T-helper 17 cell (primary cell): ENCODE measurements at regions not wholly inside any gene's neighbourhood (a gene's known extent, or its start where the extent isn't known, plus 50 kb on each side); places are given as distances from the start of the nearest gene placed in this dataset.
"Not testable (repeated sequence)": the region's sequence is repeated elsewhere in the genome, so short reads cannot be mapped to it uniquely, and the experiment has no call there.

Source experiments
- ATAC-seq: fragments of 150-1000 bp; cut with Tn5 transposase; 2 replicates; pipeline ENCODE4 v1.10.0; 2021; ENCODE audit warnings: mild to moderate bottlenecking, moderate library complexity
- DNase-seq, 3 donors: peaks; one replicate each; pipeline versions ENCODE4 v3.0.0 to v3.0.0-alpha.2; 2020 to 2021
- H3K9me3 ChIP-seq: one replicate; pipeline ENCODE4 v1.7.0; 2013; ENCODE audit warnings: low read length, mild to moderate bottlenecking; ENCODE audit not compliant: control insufficient read depth, poor library complexity, severe bottlenecking
- H3K27ac Mint-ChIP-seq: one replicate; pipeline ENCODE4 v1.8.0; 2022; ENCODE audit warnings: mild to moderate bottlenecking, moderate library complexity, mixed read lengths
- H3K27me3 Mint-ChIP-seq: one replicate; pipeline ENCODE4 v1.8.0; 2022; ENCODE audit warnings: mixed read lengths
- H3K36me3 Mint-ChIP-seq: one replicate; pipeline ENCODE4 v1.8.0; 2022; ENCODE audit warnings: low read depth, mixed read lengths
- H3K4me1 Mint-ChIP-seq: one replicate; pipeline ENCODE4 v1.8.0; 2022; ENCODE audit warnings: mild to moderate bottlenecking, mixed read lengths
- H3K4me3 Mint-ChIP-seq: one replicate; pipeline ENCODE4 v1.8.0; 2022; ENCODE audit warnings: mild to moderate bottlenecking, moderate library complexity, mixed read lengths

GRCh38 chrY:12212394-12212793, 488.6 kb upstream of the USP9Y start:
- H3K27me3 Mint-ChIP-seq: no peaks in the 10 kb centered on the region
- H3K9me3 ChIP-seq: no peaks in the 10 kb centered on the region
- no peak overlapping the region for H3K4me3 Mint-ChIP-seq
- H3K36me3 Mint-ChIP-seq: peaks cover 4% of the 10 kb centered on the region
- DNase-seq (no peak), ATAC-seq (no peak)
- H3K27ac Mint-ChIP-seq: no peak overlapping the region
- H3K4me1 Mint-ChIP-seq: peaks cover 2% of the 10 kb centered on the region

GRCh38 chrY:12215564-12216022, 485.4 kb upstream of the USP9Y start:
- DNase-seq: no peak

GRCh38 chrY:12230921-12231320, 470.1 kb upstream of the USP9Y start:
- H3K9me3 ChIP-seq: no peaks in the 10 kb centered on the region
- Mint-ChIP-seq H3K36me3 (no peaks in the 10 kb centered on the region), H3K27ac (no peak overlapping the region), H3K4me1 (no peaks in the 10 kb centered on the region), H3K27me3 (no peaks in the 10 kb centered on the region), H3K4me3 (no peak overlapping the region)
- ATAC-seq: no peak
- no peak for DNase-seq

More at GRCh38 chrY:12215564-12216022, 485.4 kb upstream of the USP9Y start:
- H3K4me3 Mint-ChIP-seq: peak overlapping the region; percentile 8
- no peaks in the 10 kb centered on the region for H3K9me3 ChIP-seq
- H3K36me3 Mint-ChIP-seq: peaks cover 6% of the 10 kb centered on the region
- no peak overlapping the region for H3K27ac Mint-ChIP-seq
- peak; percentile 59 for ATAC-seq
- H3K4me1 Mint-ChIP-seq: peaks cover 2% of the 10 kb centered on the region
- H3K27me3 Mint-ChIP-seq: no peaks in the 10 kb centered on the region

GRCh38 chrY:12236399-12236798, 464.6 kb upstream of the USP9Y start:
- H3K36me3 Mint-ChIP-seq: no peaks in the 10 kb centered on the region
- H3K4me3 Mint-ChIP-seq: no peak overlapping the region
- H3K9me3 ChIP-seq: no peaks in the 10 kb centered on the region
- no peaks in the 10 kb centered on the region for H3K4me1 Mint-ChIP-seq
- ATAC-seq (no peak), DNase-seq (no peak)
- no peak overlapping the region for H3K27ac Mint-ChIP-seq
- H3K27me3 Mint-ChIP-seq: no peaks in the 10 kb centered on the region

GRCh38 chrY:12240326-12240725, 460.7 kb upstream of the USP9Y start:
- not testable (repeated sequence) for H3K27ac Mint-ChIP-seq, ATAC-seq, H3K9me3 ChIP-seq, DNase-seq, H3K4me1 Mint-ChIP-seq, H3K36me3 Mint-ChIP-seq, H3K27me3 Mint-ChIP-seq, H3K4me3 Mint-ChIP-seq

GRCh38 chrY:12244146-12244545, 456.9 kb upstream of the USP9Y start:
- no peaks in the 10 kb centered on the region for H3K9me3 ChIP-seq
- ATAC-seq: no peak
- no peak overlapping the region for H3K27ac Mint-ChIP-seq
- no peak overlapping the region for H3K4me3 Mint-ChIP-seq
- no peak for DNase-seq
- no peaks in the 10 kb centered on the region for H3K4me1 Mint-ChIP-seq
- H3K36me3 Mint-ChIP-seq: no peaks in the 10 kb centered on the region
- no peaks in the 10 kb centered on the region for H3K27me3 Mint-ChIP-seq

- H3K4me1 Mint-ChIP-seq: peaks cover 2% of the 10 kb centered on the region
- no peak for ATAC-seq
- H3K27me3 Mint-ChIP-seq: no peaks in the 10 kb centered on the region
- H3K9me3 ChIP-seq: no peaks in the 10 kb centered on the region
- DNase-seq: no peak
- H3K27ac Mint-ChIP-seq: no peak overlapping the region
- peaks cover 2% of the 10 kb centered on the region for H3K36me3 Mint-ChIP-seq
- no peak overlapping the region for H3K4me3 Mint-ChIP-seq
These were observed 447.3 kb upstream of the USP9Y start for GRCh38 chrY:12253756-12254155.

- H3K9me3 ChIP-seq: no peaks in the 10 kb centered on the region
- Mint-ChIP-seq H3K36me3 (no peaks in the 10 kb centered on the region), H3K4me3 (no peak overlapping the region), H3K27ac (no peak overlapping the region), H3K27me3 (no peaks in the 10 kb centered on the region), H3K4me1 (no peaks in the 10 kb centered on the region)
- DNase-seq (no peak), ATAC-seq (no peak)
These were observed 429.9 kb upstream of the USP9Y start for GRCh38 chrY:12271162-12271561.

GRCh38 chrY:12285608-12286007, 415.4 kb upstream of the USP9Y start:
- Mint-ChIP-seq H3K4me3 (no peak overlapping the region), H3K27ac (no peak overlapping the region), H3K36me3 (peaks cover 9% of the 10 kb centered on the region), H3K4me1 (peaks cover 12% of the 10 kb centered on the region), H3K27me3 (peaks cover 15% of the 10 kb centered on the region)
- ATAC-seq (no peak), DNase-seq (no peak)
- H3K9me3 ChIP-seq: no peaks in the 10 kb centered on the region

GRCh38 chrY:12288919-12289318, 412.1 kb upstream of the USP9Y start:
- H3K27me3 Mint-ChIP-seq: peaks cover 15% of the 10 kb centered on the region
- ATAC-seq (no peak), DNase-seq (no peak)
- H3K27ac Mint-ChIP-seq: no peak overlapping the region
- peaks cover 9% of the 10 kb centered on the region for H3K36me3 Mint-ChIP-seq
- no peaks in the 10 kb centered on the region for H3K9me3 ChIP-seq
- H3K4me1 Mint-ChIP-seq: peaks cover 12% of the 10 kb centered on the region
- peak overlapping the region; percentile 68 for H3K4me3 Mint-ChIP-seq

GRCh38 chrY:12289415-12289814, 411.6 kb upstream of the USP9Y start:
- no peaks in the 10 kb centered on the region for H3K9me3 ChIP-seq
- DNase-seq (no peak), ATAC-seq (no peak)
- Mint-ChIP-seq H3K4me3 (peak overlapping the region; percentile 68), H3K4me1 (peaks cover 12% of the 10 kb centered on the region), H3K27ac (no peak overlapping the region), H3K27me3 (peaks cover 15% of the 10 kb centered on the region), H3K36me3 (peaks cover 7% of the 10 kb centered on the region)

- peaks cover 15% of the 10 kb centered on the region for H3K27me3 Mint-ChIP-seq
- ATAC-seq (no peak), DNase-seq (no peak)
- H3K9me3 ChIP-seq: no peaks in the 10 kb centered on the region
- no peak overlapping the region for H3K27ac Mint-ChIP-seq
- H3K4me3 Mint-ChIP-seq: no peak overlapping the region
- peaks cover 12% of the 10 kb centered on the region for H3K4me1 Mint-ChIP-seq
- peaks cover 5% of the 10 kb centered on the region for H3K36me3 Mint-ChIP-seq
These were observed 408.5 kb upstream of the USP9Y start for GRCh38 chrY:12292542-12292941.

GRCh38 chrY:12296460-12296859, 404.6 kb upstream of the USP9Y start:
- ATAC-seq (no peak), DNase-seq (no peak)
- Mint-ChIP-seq H3K4me3 (no peak overlapping the region), H3K27me3 (no peaks in the 10 kb centered on the region), H3K27ac (no peak overlapping the region), H3K36me3 (no peaks in the 10 kb centered on the region), H3K4me1 (no peaks in the 10 kb centered on the region)
- H3K9me3 ChIP-seq: no peaks in the 10 kb centered on the region

GRCh38 chrY:12299796-12300195, 401.2 kb upstream of the USP9Y start:
- not testable (repeated sequence) for H3K4me3 Mint-ChIP-seq, H3K27me3 Mint-ChIP-seq, ATAC-seq, H3K36me3 Mint-ChIP-seq, DNase-seq, H3K9me3 ChIP-seq, H3K27ac Mint-ChIP-seq, H3K4me1 Mint-ChIP-seq
